Stomach (tissue), 8 donors: ENCODE measurements at regions not wholly inside any gene's neighbourhood (a gene's known extent, or its start where the extent isn't known, plus 50 kb on each side); places are given as distances from the start of the nearest gene placed in this dataset.

Source experiments
- DNase-seq, 2 donors: peaks; one replicate each; pipeline versions ENCODE4 v3.0.0 to v3.0.0-alpha.2; 2013 to 2019
- H3K27ac ChIP-seq, 5 donors: fragments of 200-600 bp in 4 of 5; sonication (generic) in 4 of 5; one replicate each; pipeline ENCODE4 v1.5.1; 2013 to 2019; ENCODE audit warnings: mild to moderate bottlenecking in 1 of 5, moderate library complexity in 1 of 5
- H3K27me3 ChIP-seq, 3 donors: fragments of 200-600 bp; sonication (generic); one replicate each; pipeline ENCODE4 v1.5.1; 2017 to 2019; ENCODE audit warnings: mixed run types in 1 of 3
- H3K36me3 ChIP-seq, 4 donors: fragments of 200-600 bp; sonication (generic); 1 replicate in 3 of 4; 2 replicates in 1 of 4; pipeline ENCODE4 v1.5.1; 2016 to 2019
- H3K4me1 ChIP-seq, 4 donors: fragments of 200-600 bp; sonication (generic); one replicate each; pipeline ENCODE4 v1.5.1; 2016 to 2019
- H3K4me3 ChIP-seq, 4 donors: fragments of 200-600 bp; sonication (generic) in 3 of 4; one replicate each; pipeline ENCODE4 v1.5.1; 2016 to 2019; ENCODE audit warnings: mild to moderate bottlenecking in 1 of 4
- H3K9me3 ChIP-seq, 4 donors: fragments of 200-600 bp; sonication (generic); one replicate each; pipeline ENCODE4 v1.5.1; 2016 to 2019
- EP300 ChIP-seq: sonication (generic); formaldehyde crosslinking; IDR thresholded peaks from one replicate; pipeline ENCODE4 v1.6.1; 2017; ENCODE audit warnings: antibody characterized with exemption
- POLR2A ChIP-seq, 4 donors: fragments of 450-650 bp; IDR thresholded peaks; one replicate each; pipeline ENCODE4 v1.6.1; 2016; ENCODE audit warnings: antibody characterized with exemption in 4 of 4, control low read depth in 2 of 4, mild to moderate bottlenecking in 1 of 4, moderate library complexity in 1 of 4
- POLR2AphosphoS5 ChIP-seq, 3 donors: sonication (generic); formaldehyde crosslinking; IDR thresholded peaks; one replicate each; pipeline ENCODE4 v1.6.1; 2016; ENCODE audit warnings: antibody characterized with exemption in 3 of 3
- WGBS, 5 donors: extraction: QIAGEN DNeasy Blood & Tissue Kit in 3 of 5; methylation state at CpG; one replicate each; pipeline versions ENCODE4 v1.1.5 to v1.1.7; 2013 to 2018; 5-methylcytosine and 5-hydroxymethylcytosine counted together
- intact Hi-C: fragments of 100-400 bp; cut with DNase I; formaldehyde crosslinking; loops from one replicate; pipeline ENCODE4 v1.15.1; 2023; ENCODE audit warnings: low total_unique reads
- TF ChIP-seq, protein P1 (sequence below), 7 experiments: fragments of 450-650 bp in 4 of 7; fragments of 200-600 bp in 3 of 7; sonication (generic) in 3 of 7; IDR thresholded peaks; one replicate each; pipeline ENCODE4 v1.5.1; 2016 to 2019; ENCODE audit warnings: antibody characterized with exemption in 7 of 7, control low read depth in 2 of 7, mild to moderate bottlenecking in 1 of 7
- donor health status: healthy with polysubstance abuse.
- donor health status: Bipolar disorder and iron deficiency.
- donor health status: healthy.

DNA sequence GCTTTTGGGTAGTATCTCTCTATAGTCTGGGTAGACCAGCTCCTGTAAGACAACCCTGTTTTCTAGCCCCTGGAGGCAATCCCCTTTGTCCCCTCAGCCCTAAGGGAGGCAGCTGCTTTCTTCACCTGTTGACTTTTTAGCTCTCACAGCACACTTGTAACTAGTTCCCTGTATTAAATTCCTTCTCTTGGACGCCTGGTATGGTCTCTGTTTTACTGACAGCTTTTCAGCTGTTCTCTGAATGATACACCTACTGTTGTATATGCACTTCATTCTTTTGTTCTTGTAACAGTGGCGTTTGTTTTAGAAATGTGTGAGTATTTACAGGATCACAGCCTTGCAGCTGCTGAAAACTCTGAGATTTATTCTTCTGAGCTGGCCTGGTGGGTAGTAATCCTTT lies 413.0 kb upstream of the RBMS3 start:
- Histone ChIP-seq H3K36me3 (no peaks in the 10 kb centered on the region), H3K27ac (no peak overlapping the region), H3K4me3 (no peak overlapping the region), H3K4me1 (no peaks in the 10 kb centered on the region), H3K27me3 (no peaks in the 10 kb centered on the region), H3K9me3 (no peaks in the 10 kb centered on the region)
- no peak for DNase-seq
- intact Hi-C loops = no loop called here
- 31 to 49% (median 34%) methylated on average over 2 of the region's 2 CpGs for WGBS, 5 donors
- TF ChIP-seq EP300 (no peak), POLR2AphosphoS5 (IDR thresholded peaks at IDR 0.05) (no peak), POLR2A (IDR thresholded peaks at IDR 0.05) (no peak)
- TF ChIP-seq, protein P1, sequence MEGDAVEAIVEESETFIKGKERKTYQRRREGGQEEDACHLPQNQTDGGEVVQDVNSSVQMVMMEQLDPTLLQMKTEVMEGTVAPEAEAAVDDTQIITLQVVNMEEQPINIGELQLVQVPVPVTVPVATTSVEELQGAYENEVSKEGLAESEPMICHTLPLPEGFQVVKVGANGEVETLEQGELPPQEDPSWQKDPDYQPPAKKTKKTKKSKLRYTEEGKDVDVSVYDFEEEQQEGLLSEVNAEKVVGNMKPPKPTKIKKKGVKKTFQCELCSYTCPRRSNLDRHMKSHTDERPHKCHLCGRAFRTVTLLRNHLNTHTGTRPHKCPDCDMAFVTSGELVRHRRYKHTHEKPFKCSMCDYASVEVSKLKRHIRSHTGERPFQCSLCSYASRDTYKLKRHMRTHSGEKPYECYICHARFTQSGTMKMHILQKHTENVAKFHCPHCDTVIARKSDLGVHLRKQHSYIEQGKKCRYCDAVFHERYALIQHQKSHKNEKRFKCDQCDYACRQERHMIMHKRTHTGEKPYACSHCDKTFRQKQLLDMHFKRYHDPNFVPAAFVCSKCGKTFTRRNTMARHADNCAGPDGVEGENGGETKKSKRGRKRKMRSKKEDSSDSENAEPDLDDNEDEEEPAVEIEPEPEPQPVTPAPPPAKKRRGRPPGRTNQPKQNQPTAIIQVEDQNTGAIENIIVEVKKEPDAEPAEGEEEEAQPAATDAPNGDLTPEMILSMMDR (IDR thresholded peaks at IDR 0.05) = no peak

DNA sequence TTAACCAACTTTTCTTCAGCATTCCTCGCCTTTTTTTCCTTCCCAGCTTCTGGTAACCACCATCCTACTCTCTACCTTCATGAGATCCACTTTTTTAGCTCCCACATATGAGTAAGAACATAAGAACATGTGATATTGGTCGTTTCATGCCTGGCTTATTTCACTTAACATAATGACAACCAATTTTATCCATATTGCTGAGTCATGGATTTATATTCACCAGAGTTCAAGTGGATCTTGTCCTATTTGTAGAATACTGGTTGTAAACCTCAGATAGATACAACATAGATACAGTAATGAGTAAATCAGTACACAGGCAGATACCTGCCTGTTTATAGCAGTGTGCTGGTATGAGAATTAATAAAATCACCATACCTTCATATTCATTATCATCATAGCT lies 412.0 kb upstream of the RBMS3 start:
- H3K36me3 ChIP-seq = no peaks in the 10 kb centered on the region
- H3K9me3 ChIP-seq = no peaks in the 10 kb centered on the region
- no peak overlapping the region for H3K4me3 ChIP-seq
- H3K27me3 ChIP-seq = no peaks in the 10 kb centered on the region
- DNase-seq = no peak
- TF ChIP-seq POLR2A (IDR thresholded peaks at IDR 0.05) (no peak), POLR2AphosphoS5 (IDR thresholded peaks at IDR 0.05) (no peak), EP300 (no peak)
- TF ChIP-seq, protein P1 (IDR thresholded peaks at IDR 0.05) = no peak
- H3K27ac ChIP-seq = no peak overlapping the region
- 51 to 70% (median 62%) methylated on average over 2 of the region's 2 CpGs for WGBS, 5 donors
- H3K4me1 ChIP-seq = no peaks in the 10 kb centered on the region
- intact Hi-C loops = no loop called here

DNA sequence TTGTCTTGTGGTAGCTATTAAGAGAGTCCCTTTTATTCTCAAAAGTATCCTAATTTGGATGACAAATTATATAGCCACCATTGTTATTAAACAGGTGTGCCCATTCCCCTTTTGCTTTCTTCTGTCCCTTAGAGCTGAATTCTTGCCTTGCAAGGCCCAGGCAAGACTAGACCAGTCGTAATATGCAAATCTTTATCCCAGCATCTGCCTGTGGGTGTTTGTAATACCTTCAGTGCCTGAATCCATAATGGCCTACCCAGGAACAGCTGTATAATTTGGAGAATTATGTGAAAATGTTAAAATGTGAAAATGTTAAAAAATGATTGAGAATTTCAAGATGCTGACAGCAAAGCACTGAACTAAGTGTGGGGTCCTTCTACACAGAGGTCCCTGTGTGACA lies 403.0 kb upstream of the RBMS3 start:
- 83 to 96% (median 86%) methylated on average over 1 of the region's 1 CpG for WGBS, 5 donors

DNA sequence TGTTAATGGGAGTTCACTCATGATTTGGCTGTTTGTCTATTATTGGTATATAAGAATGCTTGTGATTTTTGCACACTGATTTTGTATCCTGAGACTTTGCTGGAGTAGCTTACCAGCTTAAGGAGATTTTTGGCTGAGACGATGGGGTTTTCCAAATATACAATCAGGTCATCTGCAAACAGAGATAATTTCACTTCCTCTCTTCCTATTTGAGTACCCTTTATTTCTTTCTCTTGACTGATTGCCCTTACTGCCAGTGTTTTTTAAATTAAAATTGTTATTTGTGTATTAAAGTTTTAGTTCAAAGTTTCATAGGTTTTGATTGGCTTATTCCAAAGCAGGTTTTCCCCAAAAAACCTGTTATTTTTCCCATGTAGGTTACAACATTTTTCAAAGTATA lies 390.5 kb upstream of the RBMS3 start:
- H3K27me3 ChIP-seq = no peaks in the 10 kb centered on the region
- 37 to 48% (median 44%) methylated on average over 1 of the region's 1 CpG for WGBS, 5 donors
- H3K36me3 ChIP-seq = no peaks in the 10 kb centered on the region
- no peaks in the 10 kb centered on the region for H3K9me3 ChIP-seq
- intact Hi-C loops = no loop called here
- TF ChIP-seq EP300 = no peak
- no peak for TF ChIP-seq POLR2AphosphoS5 (IDR thresholded peaks at IDR 0.05)
- TF ChIP-seq POLR2A (IDR thresholded peaks at IDR 0.05) = no peak
- TF ChIP-seq, protein P1 (IDR thresholded peaks at IDR 0.05) = no peak
- H3K27ac ChIP-seq = no peak overlapping the region
- H3K4me3 ChIP-seq = no peak overlapping the region
- no peak for DNase-seq
- H3K4me1 ChIP-seq = no peaks in the 10 kb centered on the region

More for the DNA sequence above, 403.0 kb upstream of the RBMS3 start:
- H3K36me3 ChIP-seq = no peaks in the 10 kb centered on the region
- no peak overlapping the region for H3K27ac ChIP-seq
- no peak overlapping the region for H3K4me3 ChIP-seq
- H3K4me1 ChIP-seq = no peaks in the 10 kb centered on the region
- intact Hi-C loops = no loop called here
- H3K9me3 ChIP-seq = peaks cover 0 to 5% (median 0%) of the 10 kb centered on the region in 4 donors
- H3K27me3 ChIP-seq = no peaks in the 10 kb centered on the region
- TF ChIP-seq POLR2AphosphoS5 (IDR thresholded peaks at IDR 0.05) (no peak), EP300 (no peak), POLR2A (IDR thresholded peaks at IDR 0.05) (no peak)
- TF ChIP-seq, protein P1 (IDR thresholded peaks at IDR 0.05) = no peak
- DNase-seq = no peak
